NCI-H2227 treated with DMSO at 0.1 percent for 48 hours (cell line): ENCODE measurements at regions not wholly inside any gene's neighbourhood (a gene's known extent, or its start where the extent isn't known, plus 50 kb on each side); places are given as distances from the start of the nearest gene placed in this dataset.
"Not testable (repeated sequence)": the region's sequence is repeated elsewhere in the genome, so short reads cannot be mapped to it uniquely, and the experiment has no call there.

Source experiments
- DNase-seq: peaks from one replicate; lab custom pipeline; 2025; lab: John Stamatoyannopoulos, UW

DNA sequence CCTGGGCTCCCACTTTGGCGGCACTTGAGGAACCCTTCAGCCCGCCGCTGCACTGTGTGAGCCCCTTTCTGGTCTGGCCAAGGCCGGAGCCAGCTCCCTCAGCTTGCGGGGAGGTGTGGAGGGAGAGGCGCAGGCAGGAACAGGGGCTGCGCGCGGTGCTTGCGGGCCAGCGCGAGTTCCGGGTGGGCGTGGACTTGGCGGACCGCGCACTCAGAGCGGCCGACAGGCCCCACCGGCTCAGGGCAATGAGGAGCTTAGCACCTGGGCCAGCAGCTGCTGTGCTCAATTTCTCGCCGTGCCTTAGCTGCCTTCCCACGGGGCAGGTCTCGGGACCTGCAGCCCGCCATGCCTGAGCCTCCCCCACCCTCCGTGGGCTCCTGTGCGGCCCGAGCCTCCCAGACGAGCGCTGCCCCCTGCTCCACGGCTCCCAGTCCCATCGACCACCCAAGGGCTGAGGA lies 324.8 kb downstream of the RAD51AP2 start:
- not testable (repeated sequence) for DNase-seq

DNA sequence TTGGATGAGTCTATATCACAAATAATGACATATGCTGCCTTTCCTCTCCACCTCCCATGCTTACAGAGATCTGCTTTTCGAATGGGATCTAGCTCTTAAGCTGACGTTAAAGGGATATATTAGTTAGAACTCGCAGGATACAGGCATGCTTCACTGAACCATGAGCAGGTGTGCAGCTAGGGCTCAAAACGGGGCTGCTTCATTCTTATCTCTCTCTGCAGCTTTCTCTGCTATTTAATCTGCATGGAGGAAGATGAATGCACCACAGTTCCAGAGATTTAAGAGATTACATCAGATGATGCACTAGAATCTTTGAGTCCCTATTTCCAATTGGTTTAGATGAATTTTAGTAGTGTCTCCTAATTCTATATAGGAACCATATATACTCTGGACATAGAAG lies 327.0 kb downstream of the RAD51AP2 start:
- DNase-seq, result no peak

DNA sequence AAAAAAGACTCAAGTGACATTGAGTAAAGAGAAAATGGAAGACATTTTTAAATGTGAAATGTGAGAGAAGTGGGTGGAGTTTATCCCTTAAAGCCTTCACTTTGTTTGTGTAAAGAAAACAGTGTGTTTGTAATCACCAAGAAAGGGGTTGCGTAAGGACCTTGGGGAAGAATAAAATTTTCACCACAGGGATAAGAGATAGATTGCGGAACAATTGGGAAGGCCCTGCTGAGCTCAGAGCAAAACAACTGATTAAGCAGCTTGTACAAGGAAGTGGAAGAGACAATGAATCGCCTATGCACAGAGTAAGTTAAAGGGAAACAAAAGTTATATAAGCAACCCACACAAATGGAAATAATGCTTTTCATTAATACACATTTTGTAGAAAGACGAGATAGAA lies 327.7 kb downstream of the RAD51AP2 start:
- DNase-seq, result no peak

DNA sequence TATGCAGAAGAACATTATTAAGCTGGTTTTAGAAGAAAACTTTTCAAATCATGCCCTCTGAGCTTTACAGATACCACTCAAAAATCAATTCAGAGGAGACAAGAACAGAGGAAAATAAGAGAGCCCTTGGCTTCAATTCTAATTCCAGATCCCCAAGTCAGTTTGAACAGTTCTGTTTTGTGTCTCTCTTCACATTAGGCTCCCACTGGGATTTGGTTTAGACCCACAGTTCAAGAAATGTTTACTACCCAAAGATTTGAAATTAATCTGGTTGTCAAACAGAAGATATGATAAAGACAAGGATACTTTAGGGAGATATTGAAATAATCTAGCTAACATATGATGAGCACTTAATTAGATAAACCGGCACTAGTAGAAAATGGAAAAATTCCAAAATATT lies 329.5 kb downstream of the RAD51AP2 start:
- DNase-seq, result no peak

DNA sequence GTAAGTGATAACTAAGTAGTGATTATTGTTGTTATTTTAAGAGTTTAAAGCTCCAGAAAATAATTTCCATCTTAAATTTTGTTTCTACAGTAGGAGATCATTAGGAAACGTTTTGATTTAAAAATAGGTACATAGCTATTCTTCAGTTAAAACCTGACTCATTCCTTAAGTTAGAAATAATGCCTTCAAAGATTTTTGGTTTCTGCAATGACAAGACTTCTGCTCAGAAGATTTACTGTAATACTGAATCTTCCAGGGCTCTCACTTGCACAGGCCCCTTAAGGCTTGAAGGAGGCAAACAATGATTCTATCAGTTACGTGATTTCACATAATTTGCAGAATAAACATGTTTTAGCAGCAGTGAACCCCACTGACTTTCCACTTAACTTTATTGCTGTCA lies 333.7 kb downstream of the RAD51AP2 start:
- DNase-seq, result no peak

DNA sequence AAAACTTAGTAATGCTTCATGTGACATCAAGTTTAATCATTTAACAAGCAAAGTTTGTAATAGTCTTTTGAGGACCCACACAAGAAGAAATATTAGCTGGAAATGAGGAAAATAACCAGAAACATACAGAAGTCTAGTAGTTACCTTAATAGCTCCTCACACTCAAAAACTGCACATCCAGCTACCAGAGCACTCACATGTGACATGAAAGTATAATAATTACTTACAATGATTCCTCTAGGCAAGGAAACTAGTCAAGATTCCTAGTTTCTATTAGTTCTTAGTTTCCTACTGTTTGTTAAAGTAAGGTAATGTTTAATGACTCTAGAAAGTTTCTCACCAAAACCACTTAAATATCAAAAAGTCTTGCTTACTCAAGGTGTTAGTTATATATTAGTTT lies 335.8 kb downstream of the RAD51AP2 start:
- DNase-seq, result no peak

DNA sequence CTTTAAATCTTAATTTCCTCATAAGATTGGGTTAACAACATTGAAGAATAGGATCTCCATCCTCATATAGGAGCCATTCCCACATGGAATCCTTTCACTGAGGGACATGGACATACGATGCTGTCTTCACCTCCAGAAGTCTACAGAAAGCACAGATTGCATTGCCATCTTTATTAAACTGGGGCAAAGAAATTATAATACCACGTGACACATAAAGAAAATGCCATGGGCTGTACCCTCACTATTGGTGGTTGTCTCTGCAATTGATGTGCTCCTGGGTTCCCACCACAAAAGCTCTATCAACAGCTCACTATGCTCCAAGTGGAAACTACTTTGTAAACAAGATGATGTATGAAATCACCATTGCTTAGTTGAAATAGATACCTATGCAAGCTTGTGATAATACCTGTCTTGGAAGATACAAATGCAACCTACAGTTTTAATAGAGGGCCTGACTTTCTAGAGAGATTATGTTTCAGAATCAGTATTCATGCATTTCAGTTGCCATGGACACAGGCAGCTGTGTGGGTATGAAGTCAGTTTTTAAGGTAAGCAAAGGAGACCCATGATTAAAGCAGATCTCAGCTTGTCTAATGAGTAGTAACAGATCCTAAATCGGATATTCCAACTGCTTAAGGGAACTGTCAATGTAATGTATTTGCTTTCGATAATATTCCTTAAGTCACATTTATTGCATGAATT lies 337.0 kb downstream of the RAD51AP2 start:
- no peak for DNase-seq

DNA sequence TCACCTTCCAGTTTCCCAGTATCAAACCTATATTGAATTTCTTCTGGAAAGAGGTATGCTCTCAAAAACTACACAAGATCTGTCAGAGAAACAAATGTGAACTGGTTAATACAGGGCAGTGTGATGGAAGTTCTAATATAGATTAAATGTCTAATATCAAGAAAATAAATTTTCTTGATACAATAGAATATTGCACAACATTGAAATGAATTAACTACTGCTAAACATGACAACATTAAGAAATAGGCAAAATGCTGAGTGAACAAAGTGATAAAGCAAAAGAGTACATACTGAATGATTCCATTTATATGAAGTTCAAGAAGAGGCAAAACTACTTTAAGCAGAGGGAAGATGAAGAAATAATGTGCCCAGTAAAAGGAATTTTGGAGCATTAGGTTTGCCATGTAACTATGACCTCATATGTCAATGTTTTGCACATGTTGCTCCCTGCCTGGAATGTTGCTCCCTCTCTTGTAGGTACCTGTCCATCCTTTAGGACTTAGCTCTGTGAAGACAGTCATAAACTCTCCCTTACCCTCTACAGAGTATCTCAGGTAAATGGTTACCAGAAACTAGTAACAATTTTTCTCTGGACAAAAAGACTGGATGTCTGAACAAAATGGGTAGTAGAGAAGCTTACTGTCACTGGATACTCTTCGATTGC lies 339.0 kb downstream of the RAD51AP2 start:
- DNase-seq, result no peak

DNA sequence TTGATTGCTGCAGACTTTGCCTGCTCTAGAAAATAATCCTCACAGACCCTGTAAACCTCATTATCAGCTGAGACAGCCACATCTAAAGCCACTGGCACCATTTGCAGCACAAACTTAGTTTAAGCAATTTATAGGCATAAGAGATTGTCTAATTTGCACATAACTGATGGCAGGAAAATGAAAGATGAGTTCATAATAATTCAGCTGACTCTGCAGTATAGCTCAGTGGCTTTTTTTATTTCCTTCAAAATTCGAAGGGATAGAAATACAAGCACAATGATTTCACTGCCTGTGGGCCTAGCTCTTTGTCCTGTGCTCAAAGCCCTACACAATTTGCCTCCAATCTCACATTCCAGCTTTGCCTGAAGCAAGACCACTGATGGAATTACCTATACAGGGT lies 341.2 kb downstream of the RAD51AP2 start:
- DNase-seq, result no peak

DNA sequence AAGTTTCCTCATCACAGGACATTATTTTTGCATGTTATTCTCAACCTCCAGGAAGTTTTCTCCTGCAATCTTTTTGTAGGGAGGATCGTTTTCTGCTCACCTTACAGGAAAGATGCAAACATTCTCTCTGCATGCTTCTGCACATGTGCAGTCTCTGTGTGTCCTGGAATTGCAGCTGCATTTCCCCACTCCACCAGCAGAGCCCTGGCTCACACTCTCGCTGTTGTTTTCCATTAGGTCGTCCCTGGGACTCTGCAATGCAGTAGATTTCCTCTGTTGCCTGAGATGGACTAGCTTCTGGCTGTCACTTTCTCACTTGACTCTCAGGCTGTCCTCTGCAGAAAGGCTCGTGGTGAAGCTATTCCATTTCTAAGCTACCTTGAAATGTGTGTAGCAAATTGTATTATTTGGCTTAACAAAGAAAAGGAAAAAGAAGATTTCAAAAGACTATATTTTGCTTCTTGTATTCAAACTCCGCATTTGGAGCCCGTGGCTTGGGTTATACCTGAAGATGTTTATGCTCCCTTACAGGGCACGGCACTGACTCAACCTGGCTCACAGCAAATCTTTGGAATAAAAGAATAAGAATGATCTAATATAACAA lies 346.7 kb downstream of the RAD51AP2 start:
- DNase-seq, result no peak

DNA sequence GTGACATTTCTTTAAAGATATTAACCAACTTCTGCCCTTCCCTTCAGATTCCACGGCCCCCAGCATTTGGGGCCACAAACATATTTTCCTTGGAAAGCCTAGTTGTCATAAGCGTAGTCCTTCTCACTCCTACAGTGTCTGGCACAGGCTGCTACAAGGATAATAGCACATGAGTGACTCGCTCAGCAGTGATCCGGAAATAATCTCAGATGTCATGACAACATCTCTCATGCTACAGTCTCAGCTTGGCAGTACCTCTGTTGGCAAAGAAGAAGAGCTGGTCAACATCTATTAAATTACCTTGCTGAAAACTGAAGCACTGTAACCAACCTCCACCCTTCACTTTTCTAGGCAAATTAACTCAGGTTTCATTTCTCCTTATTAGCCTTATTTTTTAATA lies 351.7 kb downstream of the RAD51AP2 start:
- DNase-seq, result peak; percentile 19

DNA sequence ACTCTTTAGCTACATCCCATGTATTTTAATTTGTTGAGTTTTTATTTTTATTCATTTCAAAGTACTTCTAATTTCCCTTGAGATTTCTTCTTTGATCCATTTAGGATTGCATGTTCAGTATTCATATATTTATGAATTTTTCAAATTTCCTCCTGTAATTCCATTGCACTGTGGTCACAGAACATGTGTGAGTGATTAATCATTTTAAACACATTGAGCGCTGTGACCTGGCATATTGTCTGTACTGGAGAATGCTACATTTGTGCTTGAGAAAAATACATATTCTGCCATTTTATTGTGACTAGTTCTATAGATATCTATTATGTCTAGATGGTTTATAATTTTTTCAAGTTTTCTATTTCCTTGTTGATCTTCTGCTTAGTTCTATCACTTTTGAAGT lies 353.7 kb downstream of the RAD51AP2 start:
- DNase-seq, result no peak

DNA sequence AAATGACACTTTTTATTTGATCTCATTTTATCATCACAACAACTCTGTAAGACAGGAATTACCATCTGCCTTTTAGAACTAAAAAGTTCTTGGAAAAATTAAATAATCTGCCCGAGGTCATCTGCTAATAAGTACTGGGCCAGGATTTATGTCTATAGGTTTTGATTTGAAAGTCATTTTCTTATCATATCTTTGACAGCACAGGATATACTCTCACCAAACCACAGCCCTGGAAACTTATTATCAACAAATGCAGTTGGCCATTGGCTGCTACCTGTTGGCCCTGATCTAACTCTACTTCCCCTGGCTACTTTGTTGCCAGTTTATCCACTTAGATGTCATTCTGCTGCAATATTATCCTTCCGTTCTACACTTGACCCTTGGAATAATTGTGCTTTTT lies 354.6 kb downstream of the RAD51AP2 start:
- DNase-seq, result no peak

DNA sequence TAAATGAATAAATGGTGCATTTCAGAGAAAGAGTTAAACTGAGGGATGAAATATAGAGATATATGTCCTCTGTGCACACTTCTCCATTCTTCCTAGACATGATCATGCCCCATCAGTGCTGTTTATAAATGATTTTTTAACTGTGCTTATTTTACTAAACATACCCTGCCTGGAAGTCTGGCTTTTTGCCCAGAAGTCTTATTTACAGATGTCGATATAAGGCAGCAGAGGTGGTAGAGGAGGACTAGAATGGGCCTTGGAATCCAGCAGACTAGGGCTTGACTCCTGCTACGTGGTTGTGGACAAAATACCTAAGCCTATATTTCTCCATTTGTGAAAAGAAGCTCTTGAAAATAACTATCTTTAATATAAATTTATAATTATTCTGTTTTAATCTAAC lies 355.5 kb downstream of the RAD51AP2 start:
- peak; percentile 60 for DNase-seq

DNA sequence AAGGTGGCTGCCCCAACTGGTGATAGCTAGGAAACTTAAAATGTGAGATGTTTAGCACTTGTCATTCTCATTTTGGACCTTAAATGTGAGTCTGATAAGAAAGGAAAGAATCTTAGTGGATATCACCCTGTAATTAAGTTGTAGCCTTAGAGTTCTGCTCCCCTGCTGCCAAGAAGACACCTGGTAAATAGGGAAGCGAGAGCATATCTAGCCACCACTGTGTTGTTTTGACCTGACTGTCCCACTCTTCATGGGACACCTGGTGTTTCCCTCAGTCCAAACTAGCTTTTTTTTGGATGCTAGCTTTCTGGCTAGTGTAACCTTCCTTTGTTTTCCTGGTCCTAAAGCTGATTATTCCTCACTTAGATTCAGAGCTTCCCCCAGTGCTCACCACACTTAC lies 357.6 kb downstream of the RAD51AP2 start:
- DNase-seq, result no peak

DNA sequence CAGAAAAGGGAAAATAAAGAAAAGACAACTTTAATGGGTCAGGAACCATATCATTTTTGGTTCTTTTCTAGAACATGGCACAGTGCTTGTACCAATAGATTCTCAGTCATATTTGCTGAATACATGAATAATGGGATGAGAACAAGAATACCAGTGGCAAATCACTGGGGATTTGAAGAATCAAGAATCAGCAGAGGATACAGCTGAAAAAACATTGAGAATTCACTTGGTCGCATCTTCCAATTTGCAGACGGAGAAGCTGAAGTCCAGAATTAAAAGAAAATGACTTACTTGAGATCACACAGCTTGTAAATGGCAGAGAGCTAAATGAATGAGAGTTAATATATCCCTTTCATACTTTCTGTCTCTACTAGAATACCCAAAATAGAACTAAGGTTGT lies 362.2 kb downstream of the RAD51AP2 start:
- no peak for DNase-seq

DNA sequence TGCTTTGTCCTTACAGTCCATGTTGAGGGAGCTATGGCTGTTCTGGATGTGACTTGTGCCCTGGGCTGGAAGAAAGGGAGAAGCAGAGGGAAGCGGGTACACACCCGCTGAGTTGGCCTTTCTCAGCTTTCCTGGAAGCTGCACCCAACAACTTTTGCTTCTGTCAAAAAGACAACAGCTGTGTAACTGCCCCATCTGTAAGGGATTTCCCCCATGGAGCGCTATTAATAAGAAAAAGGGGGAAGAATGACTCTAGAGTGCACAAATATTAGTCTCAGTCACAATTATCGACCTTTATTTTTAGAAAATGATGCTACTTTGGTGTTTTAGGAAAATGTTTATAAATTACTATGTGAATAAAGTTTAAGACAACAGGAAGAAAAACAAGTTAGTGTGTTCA lies 368.3 kb downstream of the RAD51AP2 start:
- DNase-seq, result no peak

DNA sequence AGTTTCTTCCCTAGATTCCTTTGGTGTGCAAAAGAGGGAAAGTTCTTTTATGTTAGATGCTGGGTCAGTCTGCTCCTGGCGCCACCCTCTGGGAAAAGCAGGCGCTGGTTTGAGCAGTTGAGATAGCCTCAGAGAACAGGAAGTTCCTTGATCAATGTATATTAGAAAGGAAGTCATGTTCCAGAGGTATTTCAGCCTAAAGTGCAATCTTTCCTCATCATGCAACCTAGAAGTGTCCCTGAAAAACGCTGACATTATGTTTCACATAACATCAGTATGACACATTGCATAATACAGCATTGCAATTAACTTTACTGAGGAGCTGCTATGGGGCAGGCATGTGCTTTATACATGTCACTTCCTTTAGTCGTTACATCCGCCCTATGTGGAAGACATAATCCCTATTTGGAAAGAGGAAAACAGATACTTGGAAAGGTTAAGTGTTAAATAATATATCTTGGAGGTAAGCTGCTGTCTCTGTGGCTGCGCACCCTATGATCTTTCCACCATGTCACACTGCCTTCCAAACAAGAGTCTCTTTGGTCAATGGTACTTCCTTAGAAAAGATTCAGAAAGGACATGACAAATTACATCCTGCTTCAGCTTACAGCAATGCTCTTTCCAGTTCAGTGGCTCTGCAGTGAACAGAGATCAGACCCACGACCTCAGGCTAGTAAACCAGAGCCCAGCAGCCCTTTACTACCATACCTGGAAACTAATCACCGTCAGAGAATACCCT lies 369.7 kb downstream of the RAD51AP2 start:
- DNase-seq, result no peak

DNA sequence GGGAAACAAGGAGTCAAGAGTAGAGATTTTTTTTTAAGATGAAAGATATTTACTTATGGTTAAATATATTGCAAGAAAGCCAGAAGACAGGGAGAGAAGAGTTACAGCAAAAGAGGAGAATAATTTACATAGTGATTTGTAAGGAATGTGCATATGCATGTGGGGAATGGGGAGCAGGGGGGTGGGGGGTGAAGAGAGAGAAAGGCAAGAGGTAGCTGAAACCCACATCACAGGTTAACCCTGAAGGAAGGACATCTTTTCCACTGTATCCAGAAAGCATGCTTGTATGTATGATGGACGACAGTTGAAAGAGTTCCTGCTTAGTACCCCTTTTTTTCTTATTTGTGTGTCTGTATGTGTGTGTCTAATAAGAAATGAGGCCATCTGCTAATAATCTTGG lies 371.9 kb downstream of the RAD51AP2 start:
- no peak for DNase-seq

DNA sequence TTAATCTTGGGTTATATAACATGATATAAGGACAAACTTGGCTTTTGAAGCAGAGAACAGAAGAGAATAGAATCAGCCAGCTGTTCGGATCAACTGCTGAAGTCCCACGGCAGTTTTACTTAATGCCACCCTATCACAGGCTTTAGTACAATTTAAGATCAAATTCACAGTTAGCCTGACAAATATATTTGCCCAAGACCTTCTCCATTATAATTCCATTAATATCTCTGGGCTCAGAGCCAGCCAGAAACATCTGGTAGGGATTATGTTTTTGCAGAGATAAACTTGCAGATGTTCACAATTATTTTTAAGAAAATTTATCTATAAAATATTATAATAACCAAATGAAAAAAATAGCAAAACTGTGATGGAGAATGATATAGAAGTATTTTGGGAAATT lies 381.4 kb downstream of the RAD51AP2 start:
- no peak for DNase-seq

DNA sequence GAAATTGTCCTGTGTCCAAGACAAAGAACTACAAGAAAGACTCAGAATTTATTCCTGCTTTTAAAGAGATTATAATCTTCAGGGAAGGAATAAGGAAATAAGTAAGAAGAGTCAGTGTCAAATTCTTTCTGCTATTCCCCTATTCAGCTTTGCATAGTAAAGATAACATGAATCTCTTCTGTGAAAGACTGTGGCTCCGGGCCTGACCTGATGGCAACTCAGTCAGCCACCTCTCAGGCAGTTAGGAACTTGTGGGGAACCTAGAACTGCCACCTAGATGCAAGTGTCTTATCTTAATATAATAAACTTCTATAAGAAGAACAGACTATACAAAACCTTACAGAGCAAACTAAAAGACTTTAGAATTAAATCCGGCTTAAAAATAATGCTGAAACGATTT lies 382.0 kb downstream of the RAD51AP2 start:
- no peak for DNase-seq

DNA sequence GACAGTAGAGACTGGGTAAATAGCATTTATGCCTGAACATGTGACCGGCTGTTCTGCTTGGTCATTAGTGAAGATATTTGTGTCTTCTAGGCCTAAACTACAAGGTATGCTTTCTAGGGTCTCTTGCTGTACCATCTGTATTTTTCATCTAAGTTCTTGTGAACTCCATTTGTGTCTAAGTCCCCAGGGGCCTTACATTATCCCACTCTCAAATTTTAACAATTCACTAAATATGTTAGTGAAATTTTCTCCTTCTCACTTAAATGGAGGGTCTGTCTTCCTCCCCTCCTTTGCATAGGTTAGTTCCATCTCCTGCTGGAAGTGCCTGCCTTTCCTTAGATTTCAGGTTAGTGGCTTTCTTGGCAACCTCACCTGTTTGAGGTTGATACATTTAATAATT lies 382.6 kb downstream of the RAD51AP2 start:
- DNase-seq, result no peak
